SW480 (cell line): ENCODE measurements at regions not wholly inside any gene's neighbourhood (a gene's known extent, or its start where the extent isn't known, plus 50 kb on each side); places are given as distances from the start of the nearest gene placed in this dataset.

Experiments used
- DNase-seq: peaks from one replicate; pipeline ENCODE4 v3.0.0-alpha.2; 2016; ENCODE audit warnings: low spot score

- DNase-seq = no peak
Measured at GRCh38 chr2:9105601-9106337, 100.8 kb upstream of the ASAP2 start.

GRCh38 chr2:9103663-9104277 is 100.3 kb upstream of the MBOAT2 start:
- DNase-seq = peak; percentile 31

GRCh38 chr2:9102861-9103662 is 99.6 kb upstream of the MBOAT2 start:
- DNase-seq = peak; percentile 96

DNA sequence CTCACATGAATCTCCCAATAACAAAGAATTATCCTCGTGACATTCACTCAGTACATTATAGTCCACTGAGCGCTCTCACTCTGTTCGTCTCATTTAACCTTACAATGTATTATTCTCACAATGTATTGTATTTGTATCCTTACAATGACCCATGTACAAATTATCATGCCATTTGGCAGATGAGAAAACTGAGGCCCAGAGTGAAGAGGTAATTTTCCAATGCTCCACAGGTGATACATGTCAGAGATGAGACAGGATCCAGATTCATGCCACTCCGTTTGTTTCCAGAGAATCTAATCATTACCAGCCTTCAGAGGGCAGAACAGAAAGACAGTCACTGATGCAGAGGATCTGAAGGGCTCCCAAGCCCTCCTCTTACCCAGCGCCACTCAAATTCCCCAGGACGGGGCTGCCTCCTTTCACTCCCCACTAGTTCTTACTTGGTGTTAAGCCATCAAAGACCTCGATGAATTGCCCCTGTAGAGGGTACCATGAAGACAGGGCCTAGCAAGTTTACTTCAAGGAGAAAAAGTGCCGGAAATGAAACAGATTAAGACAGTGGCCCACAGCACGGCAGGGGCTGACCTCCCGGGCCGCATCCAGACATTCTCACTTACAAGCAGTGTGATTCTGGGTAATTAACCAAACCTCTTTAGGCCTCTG is 98.4 kb upstream of the MBOAT2 start:
- no peak for DNase-seq

DNA sequence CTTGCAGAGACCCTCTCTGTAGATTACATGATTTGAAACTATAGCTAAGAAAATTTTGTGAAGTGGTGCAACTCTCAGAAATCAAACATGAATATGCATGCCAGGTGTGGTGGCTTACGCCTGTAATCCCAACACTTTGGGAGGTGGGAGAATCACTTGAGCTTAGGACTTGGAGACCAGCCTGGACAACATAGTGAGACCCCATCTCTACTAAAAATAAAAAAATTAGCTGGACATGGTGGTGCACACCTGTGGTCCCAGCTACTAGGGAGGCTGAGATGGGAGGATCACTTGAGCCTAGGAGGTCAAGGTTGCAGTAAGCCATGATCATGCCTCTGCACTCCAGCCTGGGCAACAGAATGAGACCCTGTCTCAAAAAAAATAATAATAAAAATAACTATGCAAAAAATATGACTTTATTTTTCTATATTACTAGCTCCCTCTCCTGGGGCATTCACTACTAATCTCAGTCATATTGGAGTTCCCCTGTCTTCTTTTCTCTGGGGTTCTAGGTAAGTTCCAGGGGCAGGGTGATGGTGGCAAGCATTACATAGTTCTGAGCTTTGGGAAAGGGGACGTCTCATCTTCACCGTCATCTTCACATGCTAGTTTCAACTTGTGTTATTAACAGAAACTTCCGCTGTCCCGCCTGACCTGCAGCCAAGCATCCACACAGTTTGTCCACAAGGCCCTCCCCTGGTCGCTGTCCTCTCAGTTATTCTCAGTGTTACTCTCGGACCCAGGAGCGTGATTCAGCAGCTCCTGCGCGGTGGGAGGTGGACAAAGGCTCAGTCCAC is 96.8 kb upstream of the MBOAT2 start:
- DNase-seq = no peak

GRCh38 chr2:9099341-9099751 is 95.9 kb upstream of the MBOAT2 start:
- peak; percentile 92 for DNase-seq

DNA sequence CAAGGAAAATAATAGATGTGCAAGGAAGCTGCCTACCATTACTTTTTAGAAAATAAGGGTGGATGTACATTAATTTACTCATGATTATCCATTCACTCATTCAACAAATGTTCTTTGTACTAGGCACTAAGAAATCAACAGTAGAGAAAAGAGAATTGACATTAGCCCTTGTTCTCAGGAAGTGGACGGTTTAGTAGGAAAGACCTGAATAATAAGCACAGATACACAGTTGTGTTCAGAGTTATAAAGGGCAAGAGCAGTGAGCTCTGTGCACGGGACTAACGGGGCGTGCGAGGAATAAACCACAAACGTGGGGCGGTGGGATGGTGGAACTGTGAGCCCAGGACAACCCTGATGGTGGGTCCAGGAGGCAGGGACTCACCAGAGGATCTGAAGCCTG is 94.4 kb upstream of the MBOAT2 start:
- no peak for DNase-seq

GRCh38 chr2:9097239-9097638 is 93.8 kb upstream of the MBOAT2 start:
- DNase-seq = no peak

DNA sequence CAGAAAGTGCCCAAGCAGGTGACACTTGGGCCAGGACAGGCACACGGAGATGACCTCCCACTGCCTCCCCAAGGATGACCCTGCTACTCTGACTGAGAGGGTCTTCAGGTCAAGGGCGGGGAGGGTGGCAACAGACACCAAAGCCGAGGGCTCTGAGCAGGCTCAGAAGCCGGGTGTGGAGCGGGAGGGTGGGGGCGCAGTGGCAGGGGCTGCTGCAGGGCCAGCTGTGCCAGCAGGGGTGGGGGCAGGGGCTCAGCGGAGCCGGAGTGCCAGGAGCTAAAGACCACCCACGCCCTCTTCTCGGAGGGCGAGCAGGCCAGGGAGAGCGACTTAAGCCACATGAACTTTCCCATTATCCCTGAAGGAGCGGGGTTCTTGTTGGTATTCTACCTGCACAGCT is 93.3 kb upstream of the MBOAT2 start:
- DNase-seq = no peak

DNA sequence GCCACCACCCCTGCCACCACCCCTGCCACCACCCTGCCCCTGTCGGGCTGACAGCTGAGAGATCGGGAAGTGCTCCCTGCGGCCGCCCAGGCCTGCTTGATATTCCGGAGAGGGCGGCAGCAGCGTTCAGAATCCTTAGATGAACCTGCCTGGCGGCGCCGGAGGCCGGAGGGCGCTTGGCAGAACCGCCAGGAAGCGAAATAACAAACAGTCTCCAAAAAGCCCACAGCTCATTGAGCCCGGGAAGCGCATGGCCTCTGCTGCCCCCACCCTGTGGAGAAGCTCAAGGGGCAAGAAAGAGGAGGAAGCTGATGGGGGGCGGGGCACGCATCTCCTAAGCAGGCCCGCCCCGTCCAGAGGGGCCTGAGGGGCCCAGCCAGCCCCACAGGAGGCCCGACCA is 92.2 kb upstream of the MBOAT2 start:
- DNase-seq = no peak

DNA sequence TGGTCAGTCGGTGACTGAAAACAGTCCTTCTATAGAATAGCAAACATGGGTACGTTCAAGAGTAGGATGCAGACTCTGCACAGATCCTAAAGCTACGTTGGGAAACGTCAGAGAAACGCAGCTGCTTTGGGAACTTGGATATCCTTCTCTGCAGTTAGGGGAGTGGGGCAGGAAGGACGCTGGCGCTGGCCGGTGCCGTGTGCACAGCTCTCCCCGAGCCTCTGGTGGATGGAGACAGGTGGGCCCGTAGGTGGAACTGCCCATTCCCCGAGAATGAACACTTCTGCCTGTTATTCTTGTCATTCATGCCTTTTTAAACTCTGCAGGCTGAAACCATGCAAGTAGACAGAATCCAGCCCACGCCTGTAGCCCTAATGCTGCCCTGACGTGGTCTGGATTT is 91.7 kb upstream of the MBOAT2 start:
- no peak for DNase-seq

DNA sequence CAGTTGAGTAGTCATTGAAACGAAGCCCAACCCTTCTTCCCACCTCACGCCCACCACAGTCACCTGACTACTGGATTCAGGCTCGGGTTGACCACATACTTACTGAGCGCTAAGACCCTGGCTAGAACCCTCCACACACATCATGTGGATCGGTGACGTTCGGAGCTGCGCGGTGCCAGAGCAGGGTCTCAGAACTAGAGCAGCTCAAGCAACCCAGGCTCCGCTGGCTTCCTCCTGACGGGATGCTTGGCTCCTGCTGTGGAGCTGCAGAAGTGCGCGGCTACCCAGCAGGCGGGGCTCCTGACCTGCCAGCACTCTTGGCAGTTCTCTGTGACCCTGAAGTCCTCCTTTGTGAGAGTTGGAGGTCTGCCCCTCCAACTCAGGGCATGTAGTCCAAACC is 90.6 kb upstream of the MBOAT2 start:
- DNase-seq = no peak

- DNase-seq = no peak
Measured at GRCh38 chr2:9093324-9093723, 89.8 kb upstream of the MBOAT2 start.

DNA sequence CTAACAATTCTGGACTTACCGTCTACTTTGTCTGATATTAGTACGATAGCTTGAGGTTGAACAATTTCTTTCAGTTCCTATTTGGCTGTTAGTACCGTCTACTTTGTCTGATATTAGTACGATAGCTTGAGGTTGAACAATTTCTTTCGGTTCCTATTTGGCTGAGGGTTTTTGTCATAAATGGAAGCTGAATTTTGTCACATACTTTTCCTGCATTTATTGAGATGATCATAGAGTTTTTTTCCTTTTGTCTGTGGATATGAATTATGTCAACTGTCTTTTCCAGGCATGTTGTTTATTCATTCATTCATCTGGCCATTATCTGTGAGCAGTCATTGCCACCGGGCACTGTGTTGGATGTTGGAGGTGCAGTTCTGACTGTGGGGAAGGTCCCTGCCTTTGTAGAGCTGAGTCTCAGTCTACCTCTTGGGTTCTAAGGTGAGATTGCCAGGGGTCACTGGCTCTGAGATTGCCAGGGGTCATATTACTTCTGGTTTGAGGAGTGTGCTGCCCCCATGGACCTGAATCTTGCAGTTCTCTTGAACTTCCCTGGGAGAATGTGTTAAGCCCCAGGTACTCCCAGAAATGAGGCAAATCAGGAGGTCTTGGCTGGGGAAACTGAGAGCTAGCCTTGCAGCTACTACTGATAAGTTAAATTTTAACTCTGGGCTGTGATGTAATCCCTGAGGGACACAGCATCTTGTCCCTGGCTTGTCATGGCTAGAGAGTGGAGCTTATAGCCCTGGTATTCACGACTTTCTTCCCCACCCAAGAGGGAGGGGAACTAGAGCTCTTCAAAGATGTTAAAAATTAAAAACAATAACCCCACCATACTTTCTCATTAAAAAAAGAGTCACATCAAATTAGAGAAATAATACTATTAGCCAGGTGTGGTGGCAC is 89.1 kb upstream of the MBOAT2 start:
- DNase-seq = no peak

DNA sequence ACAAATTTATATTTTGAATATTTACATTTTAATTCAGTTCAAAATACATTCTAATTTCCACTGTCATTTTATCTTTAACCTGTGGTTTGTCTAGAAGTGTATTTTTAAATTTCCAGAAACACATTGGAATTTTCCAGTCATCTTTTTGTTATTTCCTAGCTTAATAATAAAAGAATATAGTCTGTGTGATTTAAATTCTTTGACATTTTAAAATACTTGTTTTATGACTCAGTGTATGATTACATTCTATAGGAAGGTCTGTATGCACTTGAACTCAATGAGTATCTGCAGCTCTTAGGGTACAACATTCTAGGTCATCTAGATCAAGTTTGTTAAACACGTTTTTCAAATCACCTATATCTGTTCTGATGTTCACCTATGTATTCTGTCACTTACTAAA is 88.3 kb upstream of the MBOAT2 start:
- no peak for DNase-seq

- no peak for DNase-seq
Measured at GRCh38 chr2:9089831-9090230, 86.3 kb upstream of the MBOAT2 start.

DNA sequence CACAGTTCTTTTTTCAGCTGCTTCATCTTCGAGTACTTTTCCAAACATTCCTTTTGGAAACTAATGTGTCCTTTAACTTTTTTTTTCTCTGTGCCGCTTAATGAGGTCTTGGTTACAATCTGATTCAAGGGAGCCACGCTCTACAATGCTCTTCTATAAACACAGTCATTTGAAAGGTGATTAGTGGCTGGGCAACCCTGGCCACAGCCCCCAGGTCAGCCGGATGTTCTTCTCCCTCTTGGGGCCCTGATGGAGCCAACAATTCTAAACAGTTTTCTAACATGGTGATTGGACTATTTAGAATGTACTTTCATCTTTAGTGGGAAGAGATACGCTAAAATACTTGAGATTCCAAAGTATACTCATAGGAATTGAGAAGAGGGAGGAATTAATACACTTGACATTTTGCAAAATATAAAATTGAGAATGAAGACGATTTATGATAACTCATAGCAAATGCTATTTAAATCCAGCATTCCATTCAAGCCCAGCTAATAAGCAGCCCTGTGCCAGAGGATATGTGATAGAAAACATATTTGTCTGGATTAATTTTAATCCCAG is 83.7 kb upstream of the MBOAT2 start:
- peak; percentile 63 for DNase-seq

GRCh38 chr2:9086465-9086864 is 83.0 kb upstream of the MBOAT2 start:
- DNase-seq = no peak

DNA sequence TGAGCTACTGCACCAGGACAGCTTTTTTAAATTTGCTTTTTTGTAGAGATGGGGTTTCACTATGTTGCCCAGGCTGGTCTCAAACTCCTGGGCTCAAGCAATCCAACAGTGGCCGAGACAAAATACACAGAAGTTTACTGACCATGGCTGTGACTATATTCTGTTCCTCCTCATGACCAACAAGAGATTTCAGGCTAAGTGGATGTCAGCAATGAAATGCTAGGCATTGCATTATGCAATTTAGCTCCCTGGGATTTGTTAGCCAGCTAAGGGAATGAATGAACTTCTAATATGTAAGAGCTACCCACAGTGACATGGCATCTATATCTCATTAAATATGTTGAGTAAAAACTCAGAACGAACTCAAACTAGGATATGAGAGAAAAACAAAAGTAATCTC is 81.9 kb upstream of the MBOAT2 start:
- no peak for DNase-seq

- DNase-seq = no peak
Measured at GRCh38 chr2:9083287-9083686, 79.8 kb upstream of the MBOAT2 start.
